Ovary (tissue), 7 donors: ENCODE measurements at regions not wholly inside any gene's neighbourhood (a gene's known extent, or its start where the extent isn't known, plus 50 kb on each side); places are given as distances from the start of the nearest gene placed in this dataset.

ENCODE experiments used
- DNase-seq, 5 donors: peaks; one replicate each; pipeline ENCODE4 v3.0.0-alpha.2; 2019 to 2020
- H3K27ac ChIP-seq, 2 donors: fragments of 200-600 bp; one replicate each; pipeline versions ENCODE4 v1.5.1 to v1.8.0; 2019 to 2022
- H3K27me3 ChIP-seq: fragments of 200-600 bp; one replicate; pipeline ENCODE4 v1.8.0; 2022
- H3K36me3 ChIP-seq: fragments of 200-600 bp; sonication (generic); one replicate; pipeline ENCODE4 v1.5.1; 2019
- H3K4me1 ChIP-seq: one replicate; pipeline ENCODE4 v1.8.1; 2013; ENCODE audit warnings: mild to moderate bottlenecking, moderate library complexity; ENCODE audit not compliant: insufficient read depth
- H3K4me3 ChIP-seq: fragments of 200-600 bp; sonication (generic); one replicate; pipeline ENCODE4 v1.5.1; 2017
- H3K9me3 ChIP-seq, 2 donors: fragments of 200-600 bp in 1 of 2; sonication (generic) in 1 of 2; one replicate each; pipeline versions ENCODE4 v1.5.1 to v1.8.1; 2013 to 2019; ENCODE audit warnings: mild to moderate bottlenecking in 1 of 2, moderate library complexity in 1 of 2
- EP300 ChIP-seq: sonication (generic); formaldehyde crosslinking; IDR thresholded peaks from one replicate; pipeline ENCODE4 v1.6.1; 2017; ENCODE audit warnings: antibody characterized with exemption
- POLR2A ChIP-seq: fragments of 450-650 bp; IDR thresholded peaks from one replicate; pipeline ENCODE4 v1.6.1; 2017; ENCODE audit warnings: antibody characterized with exemption, mild to moderate bottlenecking, moderate library complexity
- WGBS, 3 donors: extraction: QIAGEN DNeasy Blood & Tissue Kit in 1 of 3; methylation state at CpG; one replicate each; pipeline versions ENCODE4 v1.1.5 to v1.1.7; 2013 to 2017; 5-methylcytosine and 5-hydroxymethylcytosine counted together
- intact Hi-C, 4 donors: fragments of 100-400 bp; cut with DNase I; formaldehyde crosslinking; loops; one replicate each; pipeline versions ENCODE4 v1.11.0 to v1.15.1; 2022 to 2023
- TF ChIP-seq, protein P1 (sequence below), 3 donors: fragments of 450-650 bp in 2 of 3; fragments of 200-600 bp in 1 of 3; IDR thresholded peaks; one replicate each; pipeline versions ENCODE4 v1.5.1 to v1.8.0; 2016 to 2022; ENCODE audit warnings: antibody characterized with exemption in 3 of 3, mild to moderate bottlenecking in 1 of 3
- donor health status: DM: no; HTN: no; CAD: no; lungs with moderate emphysema.
- donor health status: DM: no; HTN: no; CAD: no.
- donor health status: Bipolar disorder and iron deficiency.
- donor health status: DM: no; HTN: no; CAD: no.
- donor health status: DM: yes; HTN: yes; CAD: no.

- TF ChIP-seq, protein P1, sequence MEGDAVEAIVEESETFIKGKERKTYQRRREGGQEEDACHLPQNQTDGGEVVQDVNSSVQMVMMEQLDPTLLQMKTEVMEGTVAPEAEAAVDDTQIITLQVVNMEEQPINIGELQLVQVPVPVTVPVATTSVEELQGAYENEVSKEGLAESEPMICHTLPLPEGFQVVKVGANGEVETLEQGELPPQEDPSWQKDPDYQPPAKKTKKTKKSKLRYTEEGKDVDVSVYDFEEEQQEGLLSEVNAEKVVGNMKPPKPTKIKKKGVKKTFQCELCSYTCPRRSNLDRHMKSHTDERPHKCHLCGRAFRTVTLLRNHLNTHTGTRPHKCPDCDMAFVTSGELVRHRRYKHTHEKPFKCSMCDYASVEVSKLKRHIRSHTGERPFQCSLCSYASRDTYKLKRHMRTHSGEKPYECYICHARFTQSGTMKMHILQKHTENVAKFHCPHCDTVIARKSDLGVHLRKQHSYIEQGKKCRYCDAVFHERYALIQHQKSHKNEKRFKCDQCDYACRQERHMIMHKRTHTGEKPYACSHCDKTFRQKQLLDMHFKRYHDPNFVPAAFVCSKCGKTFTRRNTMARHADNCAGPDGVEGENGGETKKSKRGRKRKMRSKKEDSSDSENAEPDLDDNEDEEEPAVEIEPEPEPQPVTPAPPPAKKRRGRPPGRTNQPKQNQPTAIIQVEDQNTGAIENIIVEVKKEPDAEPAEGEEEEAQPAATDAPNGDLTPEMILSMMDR (IDR thresholded peaks at IDR 0.05) = no peak
- TF ChIP-seq EP300 (no peak), POLR2A (no peak)
- Histone ChIP-seq H3K4me3 (no peak overlapping the region), H3K27me3 (no peaks in the 10 kb centered on the region), H3K4me1 (no peaks in the 10 kb centered on the region), H3K36me3 (no peaks in the 10 kb centered on the region), H3K9me3 (no peaks in the 10 kb centered on the region), H3K27ac (no peak overlapping the region)
- 81 to 88% (median 81%) methylated on average over 2 of the region's 2 CpGs for WGBS, 3 donors
- DNase-seq = no peak
- intact Hi-C loops = no loop called here
Observed at GRCh38 chr4:20591571-20591970, 108.7 kb upstream of the PACRGL start.

DNA sequence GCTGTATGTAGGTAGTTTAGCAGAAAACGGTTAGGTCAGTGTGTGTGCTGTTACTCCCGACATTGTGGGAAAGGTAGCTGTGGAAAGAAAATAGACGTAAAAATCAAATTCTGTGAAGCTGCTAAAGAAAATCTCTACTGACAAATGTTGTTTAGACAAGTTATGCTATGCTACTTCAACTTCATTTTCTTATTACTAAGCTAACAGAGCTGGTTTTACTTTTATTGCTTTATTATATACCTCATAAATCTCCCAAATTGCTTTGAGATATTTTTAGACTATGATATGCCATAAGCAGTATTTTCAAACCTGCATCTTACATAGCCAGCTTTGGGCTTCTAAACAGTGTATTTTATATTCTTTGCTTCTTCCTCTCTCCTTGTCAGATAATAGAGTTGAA lies 108.2 kb upstream of the PACRGL start:
- no peak overlapping the region for H3K4me3 ChIP-seq
- intact Hi-C loops = no loop called here
- H3K4me1 ChIP-seq = no peaks in the 10 kb centered on the region
- H3K27ac ChIP-seq = no peak overlapping the region
- no peaks in the 10 kb centered on the region for H3K27me3 ChIP-seq
- H3K9me3 ChIP-seq = no peaks in the 10 kb centered on the region
- 41 to 46% (median 43%) methylated on average over 3 of the region's 3 CpGs for WGBS, 3 donors
- no peaks in the 10 kb centered on the region for H3K36me3 ChIP-seq
- TF ChIP-seq EP300 (no peak), POLR2A (no peak)
- TF ChIP-seq, protein P1 (IDR thresholded peaks at IDR 0.05) = no peak
- DNase-seq = no peak

DNA sequence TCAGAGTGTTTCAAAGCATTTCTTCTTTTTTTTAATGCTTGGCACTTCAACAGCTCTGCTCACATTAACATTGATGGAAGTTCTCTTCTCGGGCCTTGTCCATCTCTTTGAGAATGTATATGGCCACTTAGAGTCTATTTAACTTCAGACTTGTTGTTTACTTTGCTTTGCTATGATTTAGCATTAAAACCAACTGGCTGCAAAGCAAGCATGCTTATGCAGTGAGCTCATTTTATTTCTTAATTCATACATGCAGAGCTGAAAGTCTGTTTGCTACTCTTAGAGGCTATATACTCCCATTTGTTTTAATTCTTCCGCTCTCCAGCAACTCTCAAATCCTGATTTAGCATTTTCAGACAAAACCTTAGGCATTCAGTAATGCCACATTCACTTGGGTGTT lies 107.6 kb upstream of the PACRGL start:
- Histone ChIP-seq H3K27me3 (no peaks in the 10 kb centered on the region), H3K4me1 (no peaks in the 10 kb centered on the region), H3K4me3 (no peak overlapping the region), H3K9me3 (no peaks in the 10 kb centered on the region), H3K36me3 (no peaks in the 10 kb centered on the region), H3K27ac (no peak overlapping the region)
- TF ChIP-seq, protein P1 (IDR thresholded peaks at IDR 0.05) = no peak
- TF ChIP-seq EP300 (no peak), POLR2A (no peak)
- WGBS, 3 donors = 77 to 83% (median 81%) methylated on average over 2 of the region's 2 CpGs
- intact Hi-C loops = no loop called here
- no peak for DNase-seq

- WGBS, 3 donors = 78 to 86% (median 79%) methylated on average over 4 of the region's 4 CpGs
- intact Hi-C loops = no loop called here
- Histone ChIP-seq H3K36me3 (no peaks in the 10 kb centered on the region), H3K4me3 (no peak overlapping the region), H3K4me1 (no peaks in the 10 kb centered on the region), H3K27me3 (no peaks in the 10 kb centered on the region), H3K27ac (no peak overlapping the region), H3K9me3 (no peaks in the 10 kb centered on the region)
- TF ChIP-seq, protein P1 (IDR thresholded peaks at IDR 0.05) = no peak
- no peak for TF ChIP-seq EP300
- no peak for TF ChIP-seq POLR2A
- no peak for DNase-seq
Observed at GRCh38 chr4:20598626-20599025, 101.6 kb upstream of the PACRGL start.
